SK-N-MC (cell line): ENCODE measurements at regions not wholly inside any gene's neighbourhood (a gene's known extent, or its start where the extent isn't known, plus 50 kb on each side); places are given as distances from the start of the nearest gene placed in this dataset.

ENCODE experiments used
- DNase-seq: peaks from one replicate; pipeline ENCODE4 v3.0.0-alpha.2; 2011; ENCODE audit warnings: low read depth, low spot score
- H3K27ac ChIP-seq: fragments of 200-600 bp; sonication (generic); 2 replicates; pipeline ENCODE4 v1.5.1; 2016; ENCODE audit warnings: mixed run types
- H3K36me3 ChIP-seq: fragments of 200-600 bp; sonication (generic); 2 replicates; pipeline ENCODE4 v1.6.1; 2017; ENCODE audit warnings: antibody characterized with exemption, low read length, mixed read lengths; ENCODE audit not compliant: insufficient read depth
- H3K4me3 ChIP-seq: fragments of 200-600 bp; sonication (generic); 2 replicates; pipeline ENCODE4 v1.5.1; 2016
- H3K9ac ChIP-seq: fragments of 200-600 bp; sonication (generic); 2 replicates; pipeline ENCODE4 v1.8.0; 2017; ENCODE audit warnings: mixed run types, mixed read lengths; ENCODE audit not compliant: insufficient read length
- H3K9me3 ChIP-seq: fragments of 200-600 bp; sonication (generic); 2 replicates; pipeline ENCODE4 v1.6.1; 2017; ENCODE audit warnings: low read depth, mild to moderate bottlenecking, antibody characterized with exemption, low read length, moderate library complexity, mixed read lengths
- EZH2 ChIP-seq: fragments of 200-600 bp; sonication (generic); IDR thresholded peaks from one replicate; pipeline ENCODE4 v1.6.1; 2017; ENCODE audit warnings: antibody characterized with exemption
- FOXP2 ChIP-seq: optimal IDR thresholded peaks from 2 replicates; pipeline ENCODE3; 2011; ENCODE audit warnings: mild to moderate bottlenecking, moderate library complexity; ENCODE audit not compliant: insufficient read depth; ENCODE audit errors: extremely low read length, control extremely low read depth
- POLR2AphosphoS5 ChIP-seq: IDR thresholded peaks from 2 replicates; pipeline ENCODE4 v1.6.1; 2012; ENCODE audit warnings: mild to moderate bottlenecking, low read depth, low read length, borderline replicate concordance

DNA sequence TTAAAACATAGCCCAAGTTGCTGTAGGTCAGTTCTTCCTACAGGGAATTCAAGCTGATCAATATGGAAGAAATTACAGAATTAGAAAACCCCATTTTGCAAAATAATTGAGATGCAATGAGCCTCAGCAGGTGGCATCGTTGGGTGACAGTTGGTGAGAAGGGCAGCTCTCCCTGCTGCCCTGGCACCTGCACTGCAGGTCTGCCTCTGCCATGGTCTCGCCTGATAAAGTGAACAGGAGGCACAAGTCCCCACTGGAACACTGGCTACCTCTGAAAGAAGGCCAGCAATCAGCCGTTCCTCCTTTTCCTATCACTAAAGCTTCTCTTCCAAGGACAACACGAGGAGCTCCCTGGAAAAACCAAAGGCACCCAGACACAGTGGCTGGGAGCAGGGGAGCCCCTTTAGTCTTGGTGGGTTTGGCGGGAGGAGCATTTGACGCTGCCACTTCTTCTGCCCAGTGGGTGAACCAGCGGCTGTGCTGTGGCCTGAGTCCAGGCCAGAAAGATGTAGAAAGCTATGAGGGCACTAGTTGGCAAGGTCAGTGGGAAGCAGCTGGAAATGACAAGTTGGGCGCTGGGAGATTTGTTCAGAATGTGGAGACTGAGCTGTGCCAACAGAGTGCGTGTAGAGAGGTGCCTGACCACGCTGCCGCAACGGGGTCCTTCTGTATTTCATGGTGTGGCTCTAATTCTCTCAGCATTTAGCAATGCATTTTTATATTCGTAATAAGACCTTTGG is 93.1 kb downstream of the RIPK4 start:
- H3K27ac ChIP-seq: no peak overlapping the region
- TF ChIP-seq EZH2 (no peak), POLR2AphosphoS5 (no peak)
- H3K36me3 ChIP-seq: no peaks in the 10 kb centered on the region
- H3K9ac ChIP-seq: no peak overlapping the region
- no peak overlapping the region for H3K4me3 ChIP-seq
- H3K9me3 ChIP-seq: no peaks in the 10 kb centered on the region
- no peak for DNase-seq

DNA sequence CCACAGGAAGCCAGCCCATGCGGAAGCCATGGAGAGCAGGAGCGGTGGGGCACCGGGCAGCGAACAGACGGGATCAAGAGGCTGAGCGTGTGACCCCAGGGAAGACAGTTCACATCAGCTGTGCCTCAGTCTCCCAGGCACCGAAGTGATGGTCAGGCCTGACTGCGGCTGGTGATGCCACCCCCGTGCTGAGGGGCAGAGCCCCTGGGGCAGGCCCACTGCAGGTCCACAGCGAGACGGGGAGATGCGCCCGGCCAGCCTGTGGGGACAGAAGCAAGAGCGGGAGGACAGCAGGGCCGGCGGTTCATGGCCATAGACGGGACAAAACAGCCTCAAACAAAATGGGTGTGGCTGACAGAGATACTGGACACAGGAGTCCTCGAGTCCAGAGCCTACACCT is 93.8 kb downstream of the RIPK4 start:
- Histone ChIP-seq H3K4me3 (no peak overlapping the region), H3K36me3 (no peaks in the 10 kb centered on the region), H3K9ac (no peak overlapping the region), H3K27ac (no peak overlapping the region), H3K9me3 (no peaks in the 10 kb centered on the region)
- TF ChIP-seq POLR2AphosphoS5 (no peak), FOXP2 (no peak), EZH2 (no peak)
- no peak for DNase-seq

DNA sequence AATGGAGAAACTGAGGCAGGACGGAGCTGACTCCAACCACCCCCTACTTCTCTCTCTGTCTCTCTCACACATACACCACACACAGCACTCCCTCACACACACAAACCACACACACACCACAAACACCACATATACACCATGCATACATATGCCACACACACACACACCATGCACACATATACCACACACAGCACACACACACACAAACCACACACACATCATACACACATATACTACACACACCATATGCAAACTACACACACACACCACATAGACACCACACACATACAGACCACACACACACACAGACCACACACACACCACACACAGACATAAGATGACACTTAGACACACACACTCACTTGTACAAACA is 94.3 kb downstream of the RIPK4 start:
- no peak overlapping the region for H3K4me3 ChIP-seq
- H3K9ac ChIP-seq: no peak overlapping the region
- no peak overlapping the region for H3K27ac ChIP-seq
- DNase-seq: no peak
- no peaks in the 10 kb centered on the region for H3K36me3 ChIP-seq
- no peaks in the 10 kb centered on the region for H3K9me3 ChIP-seq
- TF ChIP-seq POLR2AphosphoS5 (no peak), EZH2 (no peak), FOXP2 (no peak)

DNA sequence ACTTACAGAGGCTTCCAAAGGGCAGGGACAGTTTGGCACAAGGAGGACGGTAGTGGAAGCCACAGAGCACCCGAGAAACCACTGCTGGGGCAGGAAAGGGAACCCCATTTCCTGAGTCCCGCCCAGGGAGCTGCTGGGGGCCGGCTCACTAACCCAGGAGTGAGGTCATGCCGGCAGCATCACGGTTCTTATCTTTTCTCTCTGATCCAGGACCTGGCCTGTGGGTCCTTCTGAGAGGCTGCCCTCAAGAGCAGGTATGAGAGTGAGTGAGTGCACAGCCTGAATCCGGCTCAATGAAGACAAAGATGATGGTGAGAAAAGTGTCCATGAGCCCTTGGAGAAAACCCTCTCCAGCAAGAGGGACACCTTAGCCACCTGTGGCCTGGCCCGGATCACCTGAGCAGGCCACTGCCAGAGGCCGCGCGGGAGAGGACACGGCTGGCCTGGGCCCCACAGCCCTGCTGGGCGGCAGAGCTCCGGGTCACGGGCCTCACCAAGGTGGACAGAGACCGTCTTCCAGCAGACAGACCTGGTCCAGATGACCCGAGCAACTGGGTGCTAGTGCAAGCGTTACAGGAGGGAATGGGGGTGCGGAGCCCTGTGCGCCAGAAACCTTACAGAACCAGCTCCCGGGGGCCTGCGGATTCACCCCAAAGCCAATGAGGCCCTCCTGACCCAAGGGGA is 94.9 kb downstream of the RIPK4 start:
- DNase-seq: no peak
- Histone ChIP-seq H3K9me3 (no peaks in the 10 kb centered on the region), H3K4me3 (no peak overlapping the region), H3K27ac (no peak overlapping the region), H3K36me3 (no peaks in the 10 kb centered on the region), H3K9ac (no peak overlapping the region)
- TF ChIP-seq FOXP2 (no peak), EZH2 (no peak), POLR2AphosphoS5 (no peak)

DNA sequence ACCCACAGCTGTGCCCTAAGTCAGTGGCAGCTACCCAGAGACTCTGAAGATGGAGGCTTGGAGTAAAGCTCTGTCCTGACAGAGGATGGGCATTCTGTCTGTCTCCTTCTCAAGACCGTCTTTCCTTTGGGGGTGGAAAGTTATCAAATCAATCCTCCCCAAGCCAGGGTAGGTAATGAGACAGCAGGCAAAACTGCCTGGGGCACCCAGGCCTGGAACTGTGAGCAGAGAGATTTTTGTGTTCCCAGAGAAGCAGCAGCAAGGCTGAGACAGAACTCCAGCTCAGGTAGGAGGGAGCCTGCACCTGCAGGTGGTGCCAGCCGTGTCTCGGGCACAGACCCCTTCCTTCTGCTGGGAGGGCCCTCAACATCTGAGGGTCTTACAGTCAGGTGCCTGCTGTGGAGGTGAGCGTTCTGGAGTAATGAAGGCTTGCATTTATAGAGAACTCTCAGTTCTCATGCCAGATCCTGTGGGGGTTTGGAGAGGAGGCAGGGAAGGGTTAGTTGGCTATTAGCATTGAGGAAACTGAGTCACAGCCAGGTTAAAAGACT is 95.6 kb downstream of the RIPK4 start:
- H3K36me3 ChIP-seq: no peaks in the 10 kb centered on the region
- TF ChIP-seq POLR2AphosphoS5: no peak
- no peak for TF ChIP-seq FOXP2
- no peak for TF ChIP-seq EZH2

DNA sequence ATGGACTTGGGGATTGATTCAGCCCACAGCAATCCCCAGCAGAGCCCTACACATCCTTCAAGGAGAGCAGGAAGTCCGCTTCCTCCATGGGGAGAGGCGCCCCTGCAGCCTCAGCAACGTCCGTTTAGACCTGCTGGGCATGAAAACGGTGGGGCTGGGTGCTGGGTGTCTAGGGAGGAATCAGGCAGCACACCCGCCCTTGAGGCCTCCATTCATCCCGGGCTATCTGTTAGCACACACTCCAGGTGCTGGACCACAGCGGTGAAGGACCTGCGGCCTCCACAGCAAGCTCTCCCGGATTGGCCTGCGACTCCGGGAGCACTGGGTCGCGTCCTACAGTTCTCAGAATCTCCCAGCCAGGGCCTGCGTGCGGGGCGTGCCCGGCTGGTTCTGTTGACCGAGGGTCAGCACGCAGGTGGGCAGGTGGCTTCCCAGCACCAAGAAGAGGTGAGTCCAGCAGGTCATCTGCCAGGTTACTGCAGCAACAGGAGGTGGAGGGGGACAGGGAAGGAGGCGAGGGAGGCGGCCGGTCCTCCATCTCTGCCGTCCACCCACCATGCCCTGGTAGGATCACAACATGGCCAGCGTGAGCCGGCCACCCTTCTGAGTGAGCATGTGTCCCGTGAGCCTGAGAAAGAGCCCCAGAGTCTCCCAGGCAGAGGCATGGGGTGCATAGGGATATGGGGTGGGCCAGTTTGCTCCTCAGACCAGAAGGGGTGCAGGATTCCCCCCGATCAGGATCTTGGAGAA is 96.6 kb downstream of the RIPK4 start:
- Histone ChIP-seq H3K9ac (no peak overlapping the region), H3K27ac (no peak overlapping the region), H3K36me3 (no peaks in the 10 kb centered on the region), H3K9me3 (no peaks in the 10 kb centered on the region), H3K4me3 (no peak overlapping the region)
- DNase-seq: no peak
- TF ChIP-seq FOXP2 (no peak), EZH2 (no peak), POLR2AphosphoS5 (no peak)

More for the DNA sequence above, 95.6 kb downstream of the RIPK4 start:
- Histone ChIP-seq H3K4me3 (no peak overlapping the region), H3K27ac (no peak overlapping the region), H3K9me3 (no peaks in the 10 kb centered on the region), H3K9ac (no peak overlapping the region)
- no peak for DNase-seq

DNA sequence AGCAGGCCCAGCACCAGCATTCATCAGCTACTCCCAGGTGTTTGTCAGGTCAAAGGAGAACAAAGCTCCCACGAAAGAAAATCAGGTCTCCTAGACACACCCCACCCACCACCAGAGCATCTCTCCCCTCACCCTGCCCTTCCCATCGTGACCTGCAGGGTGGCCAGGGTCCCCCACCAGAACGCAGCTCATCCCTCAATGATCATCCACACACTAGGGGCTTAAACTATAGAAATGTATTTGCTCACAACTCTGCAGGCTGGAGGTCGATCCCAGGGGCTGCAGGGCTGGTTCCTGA is 97.4 kb downstream of the RIPK4 start:
- no peak overlapping the region for H3K4me3 ChIP-seq
- no peaks in the 10 kb centered on the region for H3K36me3 ChIP-seq
- no peaks in the 10 kb centered on the region for H3K9me3 ChIP-seq
- DNase-seq: no peak
- no peak overlapping the region for H3K9ac ChIP-seq
- no peak overlapping the region for H3K27ac ChIP-seq
- TF ChIP-seq EZH2: no peak
- TF ChIP-seq POLR2AphosphoS5: no peak
- no peak for TF ChIP-seq FOXP2

DNA sequence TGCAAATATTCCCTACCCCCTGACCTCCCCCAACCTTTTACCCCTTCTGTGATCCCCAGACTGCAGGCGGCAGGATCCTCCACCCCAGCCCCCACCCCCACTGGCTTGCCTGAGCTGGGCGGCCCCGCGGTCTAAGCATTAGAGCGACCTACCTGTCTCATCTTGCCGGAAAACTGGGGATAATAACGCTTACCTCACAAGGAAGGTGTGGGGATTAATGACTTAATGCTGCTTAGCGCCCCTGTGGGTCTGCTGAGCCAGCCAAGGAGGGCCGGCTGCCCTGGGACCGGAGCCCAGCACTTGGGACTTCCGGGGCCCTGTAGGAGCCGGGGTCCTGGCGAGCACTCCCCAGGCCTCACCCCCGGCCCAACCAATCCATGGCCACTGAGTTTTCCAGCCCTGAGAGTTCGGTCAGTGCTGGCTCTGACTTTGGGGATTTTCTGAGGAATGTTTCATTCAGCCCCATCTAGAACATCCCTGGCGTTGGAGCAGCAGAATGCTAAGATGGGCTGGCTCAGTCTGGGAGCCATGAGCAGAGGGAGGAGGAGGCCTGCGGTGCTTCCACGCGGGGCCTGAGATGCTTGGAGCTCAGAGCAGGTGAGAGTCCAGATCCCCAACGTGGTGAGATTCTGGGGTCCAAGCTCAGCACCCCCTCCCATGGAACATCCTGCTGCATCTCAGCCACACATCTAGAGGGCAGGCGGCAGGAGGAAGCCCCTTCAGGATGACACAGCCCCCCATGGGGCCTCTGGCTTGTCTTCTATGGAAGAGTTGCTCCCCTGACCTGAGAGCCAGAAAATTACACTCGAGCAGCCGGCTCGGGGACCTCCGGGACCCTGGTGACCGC is 97.9 kb downstream of the RIPK4 start:
- Histone ChIP-seq H3K9ac (no peak overlapping the region), H3K36me3 (no peaks in the 10 kb centered on the region), H3K27ac (no peak overlapping the region), H3K9me3 (no peaks in the 10 kb centered on the region), H3K4me3 (no peak overlapping the region)
- no peak for DNase-seq
- no peak for TF ChIP-seq FOXP2
- TF ChIP-seq POLR2AphosphoS5: no peak
- no peak for TF ChIP-seq EZH2
